ENCODE measurements at regions not wholly inside any gene's neighbourhood (a gene's known extent, or its start where the extent isn't known, plus 50 kb on each side); places are given as distances from the start of the nearest gene placed in this dataset.

DNA sequence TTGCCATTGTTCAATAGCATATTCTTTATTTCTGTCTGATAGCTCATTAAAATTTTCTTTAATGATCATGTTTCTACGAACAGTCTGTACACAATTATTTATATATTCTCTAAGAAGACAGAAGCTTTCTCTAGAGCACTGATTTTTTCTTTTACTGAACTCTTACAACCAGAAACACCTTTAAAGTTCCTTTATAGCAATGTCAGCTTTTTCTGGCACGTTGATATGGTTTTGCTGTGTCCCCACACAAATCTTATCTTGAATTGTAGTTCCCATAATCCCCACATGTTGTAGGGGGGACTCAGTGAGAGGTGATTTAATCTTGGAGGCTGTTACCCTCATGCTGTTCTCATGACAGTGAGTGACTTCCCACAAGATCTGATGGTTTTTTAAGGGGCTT is 299.4 kb downstream of the PPARGC1A start:
- no peaks in the 10 kb centered on the region for H3K4me1 ChIP-seq
- TF ChIP-seq, protein P1, sequence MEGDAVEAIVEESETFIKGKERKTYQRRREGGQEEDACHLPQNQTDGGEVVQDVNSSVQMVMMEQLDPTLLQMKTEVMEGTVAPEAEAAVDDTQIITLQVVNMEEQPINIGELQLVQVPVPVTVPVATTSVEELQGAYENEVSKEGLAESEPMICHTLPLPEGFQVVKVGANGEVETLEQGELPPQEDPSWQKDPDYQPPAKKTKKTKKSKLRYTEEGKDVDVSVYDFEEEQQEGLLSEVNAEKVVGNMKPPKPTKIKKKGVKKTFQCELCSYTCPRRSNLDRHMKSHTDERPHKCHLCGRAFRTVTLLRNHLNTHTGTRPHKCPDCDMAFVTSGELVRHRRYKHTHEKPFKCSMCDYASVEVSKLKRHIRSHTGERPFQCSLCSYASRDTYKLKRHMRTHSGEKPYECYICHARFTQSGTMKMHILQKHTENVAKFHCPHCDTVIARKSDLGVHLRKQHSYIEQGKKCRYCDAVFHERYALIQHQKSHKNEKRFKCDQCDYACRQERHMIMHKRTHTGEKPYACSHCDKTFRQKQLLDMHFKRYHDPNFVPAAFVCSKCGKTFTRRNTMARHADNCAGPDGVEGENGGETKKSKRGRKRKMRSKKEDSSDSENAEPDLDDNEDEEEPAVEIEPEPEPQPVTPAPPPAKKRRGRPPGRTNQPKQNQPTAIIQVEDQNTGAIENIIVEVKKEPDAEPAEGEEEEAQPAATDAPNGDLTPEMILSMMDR (IDR thresholded peaks at IDR 0.05) = no peak
- TF ChIP-seq EP300 (IDR thresholded peaks at IDR 0.05; ENCODE audit: low read depth) (no peak), POLR2A (IDR thresholded peaks at IDR 0.05) (no peak), POLR2AphosphoS5 (IDR thresholded peaks at IDR 0.05) (no peak)
- no peaks in the 10 kb centered on the region for H3K36me3 ChIP-seq
- H3K27ac ChIP-seq = no peak overlapping the region
- peaks cover 0 to 4% of the 10 kb centered on the region in 2 donors for H3K9me3 ChIP-seq
- WGBS, 2 donors (ENCODE audit: low coverage in 1 of 2) = 45 to 78% methylated on average over 1 to 2 of the region's 2 CpGs
- H3K4me3 ChIP-seq = no peak overlapping the region
- DNase-seq = no peak
- no peaks in the 10 kb centered on the region for H3K27me3 ChIP-seq
- intact Hi-C loops (cut with DNase I; ENCODE audit: low total_unique reads) = no loop called here
- in situ Hi-C loops (cut with MboI; ENCODE audit: low pct_ligation_motif_present in 1 of 4, low pct_unique_long_range_greater_than_20kb in 1 of 4, low sequenced_read_pairs in 3 of 4) = no loop called here

DNA sequence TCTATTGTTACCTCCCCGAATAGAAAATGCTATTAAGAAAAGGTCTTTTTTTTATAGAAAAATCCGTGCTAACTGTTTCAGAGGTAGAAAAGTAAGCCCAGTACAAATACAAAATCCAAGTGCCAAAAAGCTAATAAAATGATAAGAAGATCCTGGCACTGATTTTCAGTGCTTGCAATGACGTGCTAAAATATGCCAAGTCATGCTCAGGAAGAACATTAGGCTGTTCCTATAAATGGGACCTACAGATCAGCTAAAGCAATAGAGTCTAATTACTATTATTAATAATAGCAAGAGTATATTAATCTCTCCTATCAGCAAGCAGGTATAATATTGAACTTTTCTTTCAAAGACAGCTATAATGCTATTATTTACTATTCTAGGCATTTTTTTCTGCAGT is 305.8 kb downstream of the PPARGC1A start:
- 28 to 33% methylated on average over 3 of the region's 3 CpGs for WGBS, 2 donors (ENCODE audit: low coverage in 1 of 2)
- Histone ChIP-seq H3K36me3 (no peaks in the 10 kb centered on the region), H3K27me3 (no peaks in the 10 kb centered on the region), H3K4me1 (peaks cover 0 to 10% (median 5%) of the 10 kb centered on the region in 4 donors), H3K4me3 (no peak overlapping the region), H3K27ac (no peak overlapping the region), H3K9me3 (no peaks in the 10 kb centered on the region)
- TF ChIP-seq, protein P1 (IDR thresholded peaks at IDR 0.05) = no peak
- TF ChIP-seq EP300 (IDR thresholded peaks at IDR 0.05; ENCODE audit: low read depth) (no peak), POLR2A (IDR thresholded peaks at IDR 0.05) (no peak), POLR2AphosphoS5 (IDR thresholded peaks at IDR 0.05) (no peak)
- intact Hi-C loops (cut with DNase I; ENCODE audit: low total_unique reads) (no loop called here), in situ Hi-C loops (cut with MboI; ENCODE audit: low pct_ligation_motif_present in 1 of 4, low pct_unique_long_range_greater_than_20kb in 1 of 4, low sequenced_read_pairs in 3 of 4) (no loop called here)
- DNase-seq = no peak

DNA sequence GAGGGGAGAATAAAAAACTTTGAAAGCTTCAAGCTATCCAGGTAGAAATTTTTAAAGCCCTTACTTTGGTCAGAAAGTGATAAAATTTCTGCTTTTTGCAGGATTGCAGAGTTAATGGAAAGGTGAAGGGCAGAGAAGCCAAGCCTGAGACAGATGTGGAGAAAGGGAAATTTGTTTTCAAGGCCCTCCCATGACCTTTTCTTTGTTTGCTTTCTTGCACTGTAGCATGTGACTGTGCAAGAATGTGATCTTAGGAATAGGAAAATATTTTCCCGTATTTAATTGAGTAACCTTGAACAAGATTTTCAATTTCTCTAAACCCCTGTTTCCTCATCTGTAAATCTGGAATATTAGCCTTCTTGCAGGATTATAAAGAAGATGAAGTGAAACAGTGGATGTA is 307.2 kb downstream of the PPARGC1A start:
- no peak for DNase-seq
- Histone ChIP-seq H3K36me3 (no peaks in the 10 kb centered on the region), H3K4me3 (no peak overlapping the region), H3K9me3 (no peaks in the 10 kb centered on the region), H3K27me3 (no peaks in the 10 kb centered on the region), H3K4me1 (peaks cover 0 to 10% (median 5%) of the 10 kb centered on the region in 4 donors), H3K27ac (no peak overlapping the region)
- in situ Hi-C loops (cut with MboI; ENCODE audit: low pct_ligation_motif_present in 1 of 4, low pct_unique_long_range_greater_than_20kb in 1 of 4, low sequenced_read_pairs in 3 of 4) = no loop called here
- TF ChIP-seq EP300 (IDR thresholded peaks at IDR 0.05; ENCODE audit: low read depth) (no peak), POLR2AphosphoS5 (IDR thresholded peaks at IDR 0.05) (no peak), POLR2A (IDR thresholded peaks at IDR 0.05) (no peak)
- TF ChIP-seq, protein P1 (IDR thresholded peaks at IDR 0.05) = no peak
- 48 to 50% methylated on average over 1 of the region's 1 CpG for WGBS, 2 donors (ENCODE audit: low coverage in 1 of 2)
- intact Hi-C loops (cut with DNase I; ENCODE audit: low total_unique reads) = no loop called here

DNA sequence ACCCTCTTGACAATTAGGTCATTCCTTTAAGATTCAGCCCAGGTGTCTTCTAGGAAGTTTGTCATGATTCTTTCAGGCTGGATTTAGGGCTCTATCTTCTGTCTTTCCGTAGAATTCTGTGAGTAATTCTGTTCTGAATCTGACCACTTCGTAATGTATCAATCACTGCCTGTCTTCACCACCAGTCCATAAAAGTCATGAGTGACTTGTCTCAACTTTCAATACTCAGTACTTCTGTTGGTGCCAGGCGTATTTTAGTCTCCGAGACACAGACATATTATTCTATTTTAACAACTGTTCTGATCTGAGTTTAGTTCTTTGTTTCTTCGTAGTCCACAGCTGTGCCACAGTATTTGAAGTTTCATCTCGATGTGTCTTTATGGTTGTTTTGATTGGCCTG is 310.7 kb downstream of the PPARGC1A start:
- no peaks in the 10 kb centered on the region for H3K27me3 ChIP-seq
- DNase-seq = no peak
- peaks cover 0 to 10% (median 5%) of the 10 kb centered on the region in 4 donors for H3K4me1 ChIP-seq
- H3K4me3 ChIP-seq = no peak overlapping the region
- intact Hi-C loops (cut with DNase I; ENCODE audit: low total_unique reads) (no loop called here), in situ Hi-C loops (cut with MboI; ENCODE audit: low pct_ligation_motif_present in 1 of 4, low pct_unique_long_range_greater_than_20kb in 1 of 4, low sequenced_read_pairs in 3 of 4) (no loop called here)
- no peak overlapping the region for H3K27ac ChIP-seq
- TF ChIP-seq EP300 (IDR thresholded peaks at IDR 0.05; ENCODE audit: low read depth) (no peak), POLR2A (IDR thresholded peaks at IDR 0.05) (no peak), POLR2AphosphoS5 (IDR thresholded peaks at IDR 0.05) (no peak)
- TF ChIP-seq, protein P1 (IDR thresholded peaks at IDR 0.05) = no peak
- no peaks in the 10 kb centered on the region for H3K9me3 ChIP-seq
- no peaks in the 10 kb centered on the region for H3K36me3 ChIP-seq
- 71 to 88% methylated on average over 6 of the region's 6 CpGs for WGBS, 2 donors (ENCODE audit: low coverage in 1 of 2)

All from transverse colon (tissue), 4 donors.